ENCODE measurements at regions not wholly inside any gene's neighbourhood (a gene's known extent, or its start where the extent isn't known, plus 50 kb on each side); places are given as distances from the start of the nearest gene placed in this dataset.

DNA sequence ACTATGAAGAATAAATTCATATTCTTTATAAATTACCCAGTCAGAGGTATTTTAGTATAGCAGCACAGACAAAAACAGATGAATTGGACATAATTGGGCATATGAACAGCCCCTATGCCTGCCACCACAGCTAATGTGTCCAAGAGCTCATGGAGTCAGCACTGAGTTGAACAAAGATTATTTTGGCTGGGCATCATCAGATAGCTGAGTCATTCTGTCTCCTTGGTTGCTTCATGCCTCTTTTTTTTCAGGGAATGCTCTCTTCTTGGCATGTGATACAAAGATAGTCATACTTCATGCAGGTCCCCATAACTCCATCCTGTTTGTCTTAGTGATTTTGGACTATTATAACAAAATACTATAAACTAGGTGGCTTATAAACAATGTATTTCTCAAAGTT lies 275.6 kb downstream of the TENT5A start:
- no peak for ATAC-seq
- peaks cover 6% of the 10 kb centered on the region for H3K9me3 Mint-ChIP-seq
- no peak overlapping the region for H3K27ac Mint-ChIP-seq
- intact Hi-C loops (cut with micrococcal nuclease), result no loop called here
- H3K4me1 Mint-ChIP-seq (ENCODE audit: low read depth), result no peaks in the 10 kb centered on the region
- H3K4me3 Mint-ChIP-seq, result no peak overlapping the region
- DNase-seq, result no peak
- TF ChIP-seq, protein P1, sequence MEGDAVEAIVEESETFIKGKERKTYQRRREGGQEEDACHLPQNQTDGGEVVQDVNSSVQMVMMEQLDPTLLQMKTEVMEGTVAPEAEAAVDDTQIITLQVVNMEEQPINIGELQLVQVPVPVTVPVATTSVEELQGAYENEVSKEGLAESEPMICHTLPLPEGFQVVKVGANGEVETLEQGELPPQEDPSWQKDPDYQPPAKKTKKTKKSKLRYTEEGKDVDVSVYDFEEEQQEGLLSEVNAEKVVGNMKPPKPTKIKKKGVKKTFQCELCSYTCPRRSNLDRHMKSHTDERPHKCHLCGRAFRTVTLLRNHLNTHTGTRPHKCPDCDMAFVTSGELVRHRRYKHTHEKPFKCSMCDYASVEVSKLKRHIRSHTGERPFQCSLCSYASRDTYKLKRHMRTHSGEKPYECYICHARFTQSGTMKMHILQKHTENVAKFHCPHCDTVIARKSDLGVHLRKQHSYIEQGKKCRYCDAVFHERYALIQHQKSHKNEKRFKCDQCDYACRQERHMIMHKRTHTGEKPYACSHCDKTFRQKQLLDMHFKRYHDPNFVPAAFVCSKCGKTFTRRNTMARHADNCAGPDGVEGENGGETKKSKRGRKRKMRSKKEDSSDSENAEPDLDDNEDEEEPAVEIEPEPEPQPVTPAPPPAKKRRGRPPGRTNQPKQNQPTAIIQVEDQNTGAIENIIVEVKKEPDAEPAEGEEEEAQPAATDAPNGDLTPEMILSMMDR (IDR thresholded peaks at IDR 0.05), result no peak
- ChIA-PET POLR2A (no interaction called here), CTCF (no interaction called here)
- H3K36me3 Mint-ChIP-seq (ENCODE audit: low read depth), result no peaks in the 10 kb centered on the region
- no peaks in the 10 kb centered on the region for H3K27me3 Mint-ChIP-seq

DNA sequence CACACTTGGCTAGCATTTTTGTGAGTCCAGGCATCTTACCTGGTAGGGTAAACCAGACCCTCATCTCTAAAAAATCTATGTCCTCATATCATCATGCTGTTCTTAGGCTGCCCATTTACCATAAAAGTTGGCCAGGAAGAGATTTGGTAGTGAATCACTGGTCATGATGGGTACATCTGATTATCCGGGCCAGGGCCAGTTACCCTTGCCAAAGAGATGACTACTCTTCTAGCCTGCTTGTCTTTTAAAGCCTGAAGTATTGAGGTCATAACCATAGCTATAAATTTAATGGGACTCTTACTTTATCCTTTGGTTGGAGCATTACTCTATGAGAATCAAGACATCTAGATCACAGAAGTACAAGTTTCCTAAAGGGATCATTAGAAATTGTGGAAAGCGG lies 276.8 kb downstream of the TENT5A start:
- Mint-ChIP-seq H3K4me1 (ENCODE audit: low read depth) (no peaks in the 10 kb centered on the region), H3K4me3 (no peak overlapping the region), H3K36me3 (ENCODE audit: low read depth) (no peaks in the 10 kb centered on the region), H3K27ac (no peak overlapping the region), H3K27me3 (no peaks in the 10 kb centered on the region), H3K9me3 (peaks cover 6% of the 10 kb centered on the region)
- no peak for ATAC-seq
- POLR2A ChIA-PET, result no interaction called here
- intact Hi-C loops (cut with micrococcal nuclease), result no loop called here
- DNase-seq, result no peak
- CTCF ChIA-PET, result no interaction called here
- TF ChIP-seq, protein P1 (IDR thresholded peaks at IDR 0.05), result no peak

DNA sequence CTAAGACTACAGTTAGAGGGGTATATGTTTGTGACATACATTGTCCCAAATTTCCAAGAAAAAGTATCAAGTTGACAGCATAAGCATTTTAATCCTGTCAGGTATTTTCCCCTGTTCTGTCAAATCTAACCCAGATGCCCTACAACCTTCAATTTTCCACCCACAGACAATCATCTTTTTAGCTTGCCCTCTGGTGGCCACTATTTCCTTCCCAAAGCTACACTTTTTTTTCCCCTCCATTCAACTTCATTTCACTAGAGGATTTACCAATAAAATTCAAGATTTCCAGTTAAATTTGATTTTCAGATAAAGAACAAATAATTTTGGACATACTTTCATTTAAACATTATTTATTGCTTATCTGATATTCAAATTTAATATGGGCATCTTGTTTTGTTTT lies 286.6 kb downstream of the TENT5A start:
- no peaks in the 10 kb centered on the region for H3K36me3 Mint-ChIP-seq (ENCODE audit: low read depth)
- no peaks in the 10 kb centered on the region for H3K27me3 Mint-ChIP-seq
- intact Hi-C loops (cut with micrococcal nuclease), result no loop called here
- TF ChIP-seq, protein P1 (IDR thresholded peaks at IDR 0.05), result peak; percentile 31
- no peak overlapping the region for H3K27ac Mint-ChIP-seq
- ChIA-PET CTCF (no interaction called here), POLR2A (no interaction called here)
- no peak overlapping the region for H3K4me3 Mint-ChIP-seq
- ATAC-seq (no peak), DNase-seq (no peak)
- peaks cover 5% of the 10 kb centered on the region for H3K9me3 Mint-ChIP-seq
- H3K4me1 Mint-ChIP-seq (ENCODE audit: low read depth), result no peaks in the 10 kb centered on the region

DNA sequence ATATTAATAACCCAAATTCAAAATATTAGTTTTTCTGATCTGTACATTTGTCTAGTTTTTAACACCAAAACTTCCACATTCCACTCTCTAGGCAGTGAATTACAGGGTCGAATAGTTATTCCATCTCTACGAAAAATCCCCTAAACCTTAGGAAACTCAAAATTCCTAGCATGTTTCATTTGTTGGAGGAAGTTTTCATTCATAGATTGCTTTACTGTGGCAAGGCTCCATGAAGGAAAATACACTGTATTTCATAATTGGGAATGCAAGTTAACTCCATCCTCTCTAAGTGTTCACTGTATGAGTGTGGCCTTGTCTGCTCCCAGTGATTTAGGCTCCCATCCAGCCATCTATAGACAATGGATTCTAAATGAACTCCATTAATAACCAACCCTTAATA lies 296.1 kb downstream of the TENT5A start:
- Mint-ChIP-seq H3K4me3 (no peak overlapping the region), H3K27me3 (no peaks in the 10 kb centered on the region), H3K36me3 (ENCODE audit: low read depth) (no peaks in the 10 kb centered on the region), H3K4me1 (ENCODE audit: low read depth) (no peaks in the 10 kb centered on the region), H3K27ac (no peak overlapping the region), H3K9me3 (peaks cover 3% of the 10 kb centered on the region)
- ChIA-PET CTCF (no interaction called here), POLR2A (no interaction called here)
- ATAC-seq (no peak), DNase-seq (no peak)
- TF ChIP-seq, protein P1 (IDR thresholded peaks at IDR 0.05), result no peak
- intact Hi-C loops (cut with micrococcal nuclease), result no loop called here

DNA sequence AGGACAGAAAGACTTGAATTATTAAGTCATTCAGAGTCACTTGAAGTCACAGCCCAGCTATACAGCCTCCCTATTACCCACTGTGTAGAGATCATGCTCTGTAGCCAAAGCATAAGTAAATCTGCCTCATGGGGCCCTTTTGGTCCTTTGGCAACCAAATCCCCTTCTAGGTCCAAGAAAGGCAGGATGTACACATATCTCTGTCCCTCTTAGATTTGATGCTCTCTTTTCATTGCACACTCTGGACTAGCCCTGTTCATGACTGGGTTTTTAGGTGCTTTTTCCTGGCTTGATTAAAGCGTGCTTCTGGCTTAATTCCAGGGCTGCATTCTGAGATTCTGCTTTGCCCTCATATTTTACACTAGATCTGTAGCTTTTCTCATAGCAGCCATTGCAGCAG lies 296.8 kb downstream of the TENT5A start:
- ChIA-PET CTCF (no interaction called here), POLR2A (no interaction called here)
- Mint-ChIP-seq H3K27ac (no peak overlapping the region), H3K36me3 (ENCODE audit: low read depth) (no peaks in the 10 kb centered on the region), H3K9me3 (peaks cover 3% of the 10 kb centered on the region), H3K4me3 (no peak overlapping the region), H3K27me3 (no peaks in the 10 kb centered on the region), H3K4me1 (ENCODE audit: low read depth) (no peaks in the 10 kb centered on the region)
- ATAC-seq (no peak), DNase-seq (no peak)
- intact Hi-C loops (cut with micrococcal nuclease), result no loop called here
- TF ChIP-seq, protein P1 (IDR thresholded peaks at IDR 0.05), result no peak

All from activated CD8-positive, alpha-beta T cell treated with anti-CD3 and anti-CD28 coated beads for 36 hours (primary cell).